IPS-18a (cell line): ENCODE measurements at regions not wholly inside any gene's neighbourhood (a gene's known extent, or its start where the extent isn't known, plus 50 kb on each side); places are given as distances from the start of the nearest gene placed in this dataset.

Experiments used
- H3K27ac ChIP-seq: one replicate; pipeline ENCODE4 v1.5.1; 2013; ENCODE audit warnings: low read length
- H3K27me3 ChIP-seq: one replicate; pipeline ENCODE4 v1.6.1; 2013; ENCODE audit warnings: mild to moderate bottlenecking, low read length; ENCODE audit not compliant: control insufficient read depth, insufficient read depth
- H3K36me3 ChIP-seq: one replicate; pipeline ENCODE4 v1.6.1; 2013; ENCODE audit warnings: low read depth, low read length; ENCODE audit not compliant: control insufficient read depth
- H3K4me1 ChIP-seq: one replicate; pipeline ENCODE4 v1.6.1; 2013; ENCODE audit warnings: low read depth, low read length; ENCODE audit not compliant: control insufficient read depth
- H3K4me3 ChIP-seq: one replicate; pipeline ENCODE4 v1.5.1; 2013; ENCODE audit warnings: low read length
- H3K9ac ChIP-seq: one replicate; pipeline ENCODE4 v1.6.1; 2013; ENCODE audit warnings: mild to moderate bottlenecking, low read length, moderate library complexity
- H3K9me3 ChIP-seq: one replicate; pipeline ENCODE4 v1.6.1; 2013; ENCODE audit warnings: low read depth, low read length; ENCODE audit not compliant: control insufficient read depth

- H3K9me3 ChIP-seq = no peaks in the 10 kb centered on the region
- no peaks in the 10 kb centered on the region for H3K36me3 ChIP-seq
- no peak overlapping the region for H3K9ac ChIP-seq
- no peaks in the 10 kb centered on the region for H3K4me1 ChIP-seq
- no peak overlapping the region for H3K27ac ChIP-seq
- H3K27me3 ChIP-seq = no peaks in the 10 kb centered on the region
- H3K4me3 ChIP-seq = no peak overlapping the region
Observed at GRCh38 chr2:12169721-12170120, 423.3 kb downstream of the LPIN1 start.

- no peak overlapping the region for H3K9ac ChIP-seq
- H3K4me1 ChIP-seq = no peaks in the 10 kb centered on the region
- H3K27ac ChIP-seq = no peak overlapping the region
- no peaks in the 10 kb centered on the region for H3K36me3 ChIP-seq
- no peaks in the 10 kb centered on the region for H3K9me3 ChIP-seq
- no peaks in the 10 kb centered on the region for H3K27me3 ChIP-seq
- no peak overlapping the region for H3K4me3 ChIP-seq
Observed at GRCh38 chr2:12170121-12170520, 423.7 kb downstream of the LPIN1 start.

GRCh38 chr2:12173271-12173942 lies 427.0 kb downstream of the LPIN1 start:
- Histone ChIP-seq H3K27me3 (no peaks in the 10 kb centered on the region), H3K36me3 (no peaks in the 10 kb centered on the region), H3K9ac (no peak overlapping the region), H3K4me1 (no peaks in the 10 kb centered on the region), H3K27ac (no peak overlapping the region), H3K9me3 (no peaks in the 10 kb centered on the region), H3K4me3 (no peak overlapping the region)

DNA sequence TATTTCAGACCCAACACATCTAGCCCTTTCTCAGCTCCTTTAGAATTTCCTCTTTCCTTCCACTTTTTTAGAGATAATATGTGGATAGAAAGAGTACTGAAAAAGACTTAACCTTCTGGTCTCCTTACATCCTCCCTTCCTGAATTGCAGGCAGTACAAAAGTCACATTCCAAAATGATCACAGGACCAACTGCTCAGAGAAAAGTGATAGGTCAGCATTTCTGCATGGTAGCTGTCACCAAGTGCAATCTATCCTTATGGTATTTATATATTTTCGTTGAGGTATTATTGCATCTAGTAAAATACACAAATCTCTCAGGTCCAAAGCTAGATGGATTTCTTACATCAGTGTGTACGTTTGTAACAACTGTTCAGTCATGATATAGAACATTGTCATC lies 427.5 kb downstream of the LPIN1 start:
- Histone ChIP-seq H3K9me3 (no peaks in the 10 kb centered on the region), H3K36me3 (no peaks in the 10 kb centered on the region), H3K9ac (no peak overlapping the region), H3K27ac (no peak overlapping the region), H3K4me1 (no peaks in the 10 kb centered on the region), H3K27me3 (no peaks in the 10 kb centered on the region), H3K4me3 (no peak overlapping the region)

DNA sequence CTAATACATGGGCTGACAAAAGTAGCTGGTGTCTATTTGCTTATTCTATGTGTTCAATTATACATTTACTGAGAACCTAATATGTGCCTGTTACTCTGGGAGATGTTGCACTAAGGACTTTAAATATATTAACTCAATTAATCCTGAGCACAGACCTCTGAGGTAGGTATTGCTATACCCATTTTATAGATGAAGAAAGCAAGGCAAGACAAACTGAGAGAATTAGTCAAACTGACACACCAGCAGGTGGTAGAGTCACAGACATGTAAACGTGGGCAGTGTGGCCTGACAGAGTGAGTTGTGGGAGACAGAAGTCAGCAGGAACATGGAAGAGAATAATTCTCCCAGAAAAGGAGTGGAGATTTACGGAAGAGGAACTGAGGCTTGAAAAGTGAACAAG lies 428.9 kb downstream of the LPIN1 start:
- Histone ChIP-seq H3K4me3 (no peak overlapping the region), H3K27me3 (no peaks in the 10 kb centered on the region), H3K9me3 (no peaks in the 10 kb centered on the region), H3K4me1 (no peaks in the 10 kb centered on the region), H3K9ac (no peak overlapping the region), H3K27ac (no peak overlapping the region), H3K36me3 (no peaks in the 10 kb centered on the region)

DNA sequence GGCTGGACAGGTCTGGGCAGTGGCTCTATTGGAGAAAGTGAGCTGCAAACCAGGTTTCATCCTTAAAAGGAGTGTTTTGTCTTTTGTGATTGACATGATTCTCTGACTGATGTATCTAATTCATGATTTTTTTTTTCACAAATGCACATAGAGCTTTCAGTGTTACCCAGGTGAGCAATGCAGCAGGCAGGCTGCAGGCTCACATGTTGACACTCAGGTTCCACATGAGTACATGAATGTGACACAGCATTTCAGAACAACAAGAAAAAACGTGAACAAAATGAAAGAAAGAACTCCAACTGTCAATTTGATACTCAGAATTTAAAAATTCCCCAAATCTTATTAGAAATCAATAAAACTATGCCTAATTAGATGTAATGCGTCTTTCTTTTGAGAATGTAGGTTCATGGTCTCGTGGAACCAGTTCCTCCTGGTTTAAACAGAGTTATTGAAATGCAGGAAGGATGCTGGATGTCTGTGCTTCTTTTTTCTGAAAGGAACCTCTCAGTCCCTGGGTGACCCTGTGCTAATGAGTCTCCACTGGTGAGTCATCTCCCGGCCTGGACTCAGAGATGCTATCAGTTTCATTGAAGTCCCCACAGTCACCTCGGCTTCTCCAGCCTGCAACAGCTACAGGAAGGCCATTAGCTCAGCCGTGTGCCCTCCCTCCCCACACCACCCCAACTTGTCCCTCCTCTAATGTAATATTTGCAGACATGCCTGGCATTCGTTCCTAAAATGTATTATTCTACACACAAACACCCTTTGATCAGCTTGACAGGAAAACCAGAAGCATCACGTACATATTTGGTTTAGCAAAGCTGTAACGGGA lies 430.4 kb downstream of the LPIN1 start:
- H3K9ac ChIP-seq = no peak overlapping the region
- H3K27ac ChIP-seq = no peak overlapping the region
- H3K4me1 ChIP-seq = no peaks in the 10 kb centered on the region
- H3K9me3 ChIP-seq = no peaks in the 10 kb centered on the region
- H3K27me3 ChIP-seq = no peaks in the 10 kb centered on the region
- H3K36me3 ChIP-seq = no peaks in the 10 kb centered on the region
- H3K4me3 ChIP-seq = no peak overlapping the region

- H3K27me3 ChIP-seq = no peaks in the 10 kb centered on the region
- H3K9ac ChIP-seq = no peak overlapping the region
- H3K9me3 ChIP-seq = no peaks in the 10 kb centered on the region
- no peaks in the 10 kb centered on the region for H3K36me3 ChIP-seq
- H3K27ac ChIP-seq = no peak overlapping the region
- H3K4me1 ChIP-seq = no peaks in the 10 kb centered on the region
- H3K4me3 ChIP-seq = no peak overlapping the region
Observed at GRCh38 chr2:12177455-12178288, 431.2 kb downstream of the LPIN1 start.

- no peaks in the 10 kb centered on the region for H3K27me3 ChIP-seq
- no peak overlapping the region for H3K9ac ChIP-seq
- no peaks in the 10 kb centered on the region for H3K36me3 ChIP-seq
- H3K9me3 ChIP-seq = no peaks in the 10 kb centered on the region
- no peak overlapping the region for H3K4me3 ChIP-seq
- no peak overlapping the region for H3K27ac ChIP-seq
- H3K4me1 ChIP-seq = no peaks in the 10 kb centered on the region
Observed at GRCh38 chr2:12178289-12179080, 432.1 kb downstream of the LPIN1 start.

- Histone ChIP-seq H3K27ac (no peak overlapping the region), H3K27me3 (no peaks in the 10 kb centered on the region), H3K9me3 (no peaks in the 10 kb centered on the region), H3K4me3 (no peak overlapping the region), H3K36me3 (no peaks in the 10 kb centered on the region), H3K9ac (no peak overlapping the region), H3K4me1 (no peaks in the 10 kb centered on the region)
Observed at GRCh38 chr2:12180031-12180430, 433.6 kb downstream of the LPIN1 start.

GRCh38 chr2:12183032-12183645 lies 436.7 kb downstream of the LPIN1 start:
- Histone ChIP-seq H3K9ac (no peak overlapping the region), H3K27ac (no peak overlapping the region), H3K36me3 (no peaks in the 10 kb centered on the region), H3K9me3 (no peaks in the 10 kb centered on the region), H3K4me1 (no peaks in the 10 kb centered on the region), H3K4me3 (no peak overlapping the region), H3K27me3 (no peaks in the 10 kb centered on the region)
